ENCODE measurements at regions not wholly inside any gene's neighbourhood (a gene's known extent, or its start where the extent isn't known, plus 50 kb on each side); places are given as distances from the start of the nearest gene placed in this dataset.

DNA sequence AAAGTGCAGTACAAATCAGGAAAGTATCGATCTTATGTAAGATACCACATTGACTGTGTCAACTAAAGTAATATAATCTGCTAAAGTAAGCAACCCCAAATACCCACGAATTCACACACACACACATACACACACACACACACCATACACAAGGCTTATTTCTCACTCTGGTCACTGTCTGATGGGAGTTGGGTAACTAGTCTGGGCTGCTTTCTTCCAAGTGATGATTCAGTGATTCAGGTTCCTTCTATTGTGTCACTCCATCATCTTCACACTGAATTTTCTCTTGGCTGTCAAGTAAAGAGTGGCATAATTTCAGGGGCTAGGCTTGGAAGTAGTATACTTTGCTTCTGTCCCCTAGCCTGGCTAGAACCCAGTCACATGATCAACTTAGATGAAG, 104.8 kb upstream of the CCDC54 start:
- TF ChIP-seq POLR2A (IDR thresholded peaks at IDR 0.05) = no peak
- TF ChIP-seq, protein P1, sequence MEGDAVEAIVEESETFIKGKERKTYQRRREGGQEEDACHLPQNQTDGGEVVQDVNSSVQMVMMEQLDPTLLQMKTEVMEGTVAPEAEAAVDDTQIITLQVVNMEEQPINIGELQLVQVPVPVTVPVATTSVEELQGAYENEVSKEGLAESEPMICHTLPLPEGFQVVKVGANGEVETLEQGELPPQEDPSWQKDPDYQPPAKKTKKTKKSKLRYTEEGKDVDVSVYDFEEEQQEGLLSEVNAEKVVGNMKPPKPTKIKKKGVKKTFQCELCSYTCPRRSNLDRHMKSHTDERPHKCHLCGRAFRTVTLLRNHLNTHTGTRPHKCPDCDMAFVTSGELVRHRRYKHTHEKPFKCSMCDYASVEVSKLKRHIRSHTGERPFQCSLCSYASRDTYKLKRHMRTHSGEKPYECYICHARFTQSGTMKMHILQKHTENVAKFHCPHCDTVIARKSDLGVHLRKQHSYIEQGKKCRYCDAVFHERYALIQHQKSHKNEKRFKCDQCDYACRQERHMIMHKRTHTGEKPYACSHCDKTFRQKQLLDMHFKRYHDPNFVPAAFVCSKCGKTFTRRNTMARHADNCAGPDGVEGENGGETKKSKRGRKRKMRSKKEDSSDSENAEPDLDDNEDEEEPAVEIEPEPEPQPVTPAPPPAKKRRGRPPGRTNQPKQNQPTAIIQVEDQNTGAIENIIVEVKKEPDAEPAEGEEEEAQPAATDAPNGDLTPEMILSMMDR (IDR thresholded peaks at IDR 0.05 in 4 of 5, conservative IDR thresholded peaks at IDR 0.05 in 1 of 5) = no peak
